Activated naive CD4-positive, alpha-beta T cell treated with anti-CD3 and anti-CD28 coated beads, Interleukin-2, amount 50 U/mL, for 72 hours (primary cell): ENCODE measurements at regions not wholly inside any gene's neighbourhood (a gene's known extent, or its start where the extent isn't known, plus 50 kb on each side); places are given as distances from the start of the nearest gene placed in this dataset.
"Not testable (repeated sequence)": the region's sequence is repeated elsewhere in the genome, so short reads cannot be mapped to it uniquely, and the experiment has no call there.

ENCODE experiments used
- ATAC-seq, 2 donors: fragments of 150-1000 bp; cut with Tn5 transposase; 2 replicates each; pipeline ENCODE4 v1.10.0; 2021; ENCODE audit warnings: mild to moderate bottlenecking in 2 of 2, moderate library complexity in 2 of 2
- DNase-seq, 2 donors: peaks; one replicate each; pipeline ENCODE4 v3.0.0; 2021 to 2022; ENCODE audit warnings: low spot score in 2 of 2
- H3K27ac Mint-ChIP-seq, 2 donors: one replicate each; pipeline ENCODE4 v1.8.0; 2022; ENCODE audit warnings: mild to moderate bottlenecking in 2 of 2, mixed read lengths in 2 of 2
- H3K36me3 Mint-ChIP-seq, 2 donors: one replicate each; pipeline ENCODE4 v1.8.0; 2022; ENCODE audit warnings: mixed read lengths in 2 of 2
- H3K9me3 Mint-ChIP-seq, 2 donors: one replicate each; pipeline ENCODE4 v1.8.0; 2022; ENCODE audit warnings: mixed read lengths in 2 of 2

- DNase-seq: no peak
- Mint-ChIP-seq H3K9me3 (peaks cover 11 to 19% of the 10 kb centered on the region in 2 donors), H3K27ac (no peak overlapping the region), H3K36me3 (no peaks in the 10 kb centered on the region)
- ATAC-seq: no peak
Observed at GRCh38 chr12:17335487-17335886, 729.5 kb upstream of the LMO3 start.

GRCh38 chr12:17334784-17335183 is 728.8 kb upstream of the LMO3 start:
- no peak overlapping the region for H3K27ac Mint-ChIP-seq
- H3K36me3 Mint-ChIP-seq: no peaks in the 10 kb centered on the region
- DNase-seq (no peak), ATAC-seq (no peak)
- H3K9me3 Mint-ChIP-seq: peaks cover 11 to 19% of the 10 kb centered on the region in 2 donors

DNA sequence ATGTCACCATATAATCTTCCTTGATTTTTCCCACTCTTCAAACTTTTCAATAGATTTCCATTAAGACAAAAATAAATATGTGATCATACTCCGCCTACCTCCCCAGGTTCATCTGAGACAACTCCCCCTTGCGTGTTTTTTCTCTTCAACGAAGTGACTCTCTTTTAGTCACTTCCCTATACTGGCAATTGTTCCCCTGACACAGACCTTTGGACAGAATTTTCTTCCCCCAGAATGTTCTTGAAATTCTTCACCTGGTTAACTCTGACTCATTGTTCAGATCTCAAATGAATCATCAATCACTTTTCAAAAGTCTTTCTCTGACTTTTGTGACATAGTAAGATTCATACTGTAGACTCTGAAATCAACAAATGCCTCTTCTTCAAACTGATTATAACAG is 727.3 kb upstream of the LMO3 start:
- Mint-ChIP-seq H3K27ac (no peak overlapping the region), H3K36me3 (no peaks in the 10 kb centered on the region), H3K9me3 (peaks cover 7 to 15% of the 10 kb centered on the region in 2 donors)
- DNase-seq (no peak), ATAC-seq (no peak)

DNA sequence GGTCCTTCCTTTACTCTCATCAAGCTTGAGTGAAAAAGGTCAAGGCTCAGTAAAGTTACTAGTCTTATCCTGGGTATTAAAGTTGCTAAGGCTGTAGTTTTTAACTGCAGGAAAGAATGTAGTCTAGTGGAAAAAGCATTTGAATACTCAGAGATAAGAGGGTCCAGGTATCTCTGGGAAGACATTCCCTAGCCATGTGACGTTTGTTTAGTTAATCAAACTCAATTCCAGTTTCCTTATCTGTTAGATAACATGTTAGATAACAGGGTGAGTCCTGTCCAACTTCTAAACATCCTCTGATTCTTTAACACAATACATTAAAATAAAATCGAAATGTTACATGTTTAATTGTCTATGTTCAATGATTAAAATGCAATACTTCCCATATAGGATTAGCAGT is 720.7 kb upstream of the LMO3 start:
- DNase-seq (no peak), ATAC-seq (no peak)
- peaks cover 5 to 15% of the 10 kb centered on the region in 2 donors for H3K9me3 Mint-ChIP-seq
- no peaks in the 10 kb centered on the region for H3K36me3 Mint-ChIP-seq
- H3K27ac Mint-ChIP-seq: no peak overlapping the region

- Mint-ChIP-seq H3K9me3 (peaks cover 9 to 39% of the 10 kb centered on the region in 2 donors), H3K27ac (no peak overlapping the region)
Observed at GRCh38 chr12:17322090-17322489, 716.1 kb upstream of the LMO3 start.

DNA sequence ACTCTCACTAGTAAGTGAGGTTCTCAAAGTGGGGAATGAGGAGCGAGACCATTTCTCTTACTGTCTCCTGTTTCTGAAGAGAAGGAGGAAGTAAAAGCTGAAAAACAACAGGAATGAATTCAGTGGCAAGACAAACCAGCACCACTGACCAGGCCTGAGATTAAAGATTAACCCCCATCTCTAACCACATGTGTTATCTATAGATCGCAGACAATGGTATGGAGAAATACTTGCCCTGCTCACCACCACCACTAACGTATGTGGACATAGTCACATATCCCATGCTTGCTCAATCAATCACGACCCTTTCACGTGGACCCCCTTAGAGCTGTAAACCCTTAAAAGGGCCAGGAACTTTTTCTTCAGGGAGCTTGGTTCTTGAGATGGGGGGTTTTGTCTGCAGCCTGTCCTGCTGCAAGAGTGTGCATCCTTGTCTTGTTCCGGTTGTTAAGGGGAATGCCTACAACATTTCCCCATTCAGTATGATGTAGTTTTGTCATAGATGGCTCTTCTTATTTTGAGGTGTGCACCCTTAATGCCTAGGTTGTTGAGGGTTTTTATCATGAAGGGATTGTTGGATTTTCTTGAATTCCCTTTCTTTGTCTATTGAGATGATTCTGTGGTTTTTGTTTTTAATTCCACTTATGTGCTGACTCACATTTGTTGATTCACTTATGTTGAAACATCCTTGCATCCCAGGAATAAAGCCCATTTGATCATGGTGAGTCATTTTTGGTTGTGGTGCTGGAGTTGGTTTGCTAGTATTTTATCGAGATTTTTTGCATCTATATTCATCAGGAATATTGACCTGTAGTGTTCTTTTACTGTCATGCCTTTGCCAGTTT is 698.8 kb upstream of the LMO3 start:
- Mint-ChIP-seq H3K27ac (no peak overlapping the region), H3K9me3 (peaks cover 24 to 30% of the 10 kb centered on the region in 2 donors), H3K36me3 (peaks cover 0 to 6% of the 10 kb centered on the region in 2 donors)
- DNase-seq (no peak), ATAC-seq (no peak)

More at GRCh38 chr12:17322090-17322489, 716.1 kb upstream of the LMO3 start:
- H3K36me3 Mint-ChIP-seq: no peaks in the 10 kb centered on the region
- no peak for ATAC-seq
- DNase-seq: no peak

- H3K27ac Mint-ChIP-seq: no peak overlapping the region
- peaks cover 6 to 20% of the 10 kb centered on the region in 2 donors for H3K36me3 Mint-ChIP-seq
- H3K9me3 Mint-ChIP-seq: peaks cover 30 to 40% of the 10 kb centered on the region in 2 donors
- ATAC-seq (no peak), DNase-seq (no peak)
Observed at GRCh38 chr12:17302001-17302400, 696.0 kb upstream of the LMO3 start.

GRCh38 chr12:17301544-17301943 is 695.6 kb upstream of the LMO3 start:
- H3K36me3 Mint-ChIP-seq: peaks cover 6 to 20% of the 10 kb centered on the region in 2 donors
- no peak overlapping the region for H3K27ac Mint-ChIP-seq
- no peak for DNase-seq
- H3K9me3 Mint-ChIP-seq: peaks cover 31 to 39% of the 10 kb centered on the region in 2 donors
- ATAC-seq: no peak

DNA sequence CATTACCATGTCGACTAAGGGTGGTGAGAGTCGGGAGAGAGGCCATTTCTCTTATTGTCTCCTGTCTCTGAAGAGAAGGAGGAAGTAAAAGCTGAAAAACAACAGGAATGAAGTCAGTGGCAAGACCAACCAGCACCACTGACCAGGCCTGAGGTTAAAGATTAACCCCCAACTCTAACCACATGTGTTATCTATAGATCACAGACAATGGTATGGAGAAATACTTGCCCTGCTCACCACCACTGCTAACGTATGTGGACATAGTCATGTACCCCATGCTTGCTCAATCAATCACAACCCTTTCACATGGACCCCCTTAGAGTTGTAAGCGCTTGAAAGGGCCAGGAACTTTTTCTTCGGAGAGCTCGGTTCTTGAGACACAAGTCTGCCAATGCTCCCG is 690.9 kb upstream of the LMO3 start:
- H3K36me3 Mint-ChIP-seq: peaks cover 6 to 14% of the 10 kb centered on the region in 2 donors
- peaks cover 17 to 21% of the 10 kb centered on the region in 2 donors for H3K9me3 Mint-ChIP-seq
- no peak for DNase-seq
- H3K27ac Mint-ChIP-seq: no peak overlapping the region
- no peak for ATAC-seq

DNA sequence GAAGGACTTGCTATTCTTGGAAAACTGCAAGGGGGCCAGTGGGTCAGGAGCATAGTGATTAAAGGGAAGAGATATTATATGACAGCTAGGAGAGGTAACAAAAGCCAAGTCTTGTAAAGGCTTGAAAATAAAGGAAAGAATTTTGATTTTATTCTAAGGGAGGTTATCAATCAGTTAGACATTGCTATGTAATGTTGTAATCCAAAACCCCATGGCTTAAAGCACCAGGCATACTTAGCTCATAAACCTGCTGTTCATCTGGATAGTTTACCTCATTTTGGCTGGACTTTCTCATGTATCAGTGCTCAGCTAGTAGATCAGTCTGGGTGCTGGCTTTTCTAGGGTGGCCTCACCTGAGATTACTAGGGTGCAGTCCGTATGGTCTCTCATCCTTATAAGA is 680.9 kb upstream of the LMO3 start:
- no peak for ATAC-seq
- Mint-ChIP-seq H3K27ac (no peak overlapping the region), H3K9me3 (peaks cover 5 to 12% of the 10 kb centered on the region in 2 donors), H3K36me3 (no peaks in the 10 kb centered on the region)
- no peak for DNase-seq

DNA sequence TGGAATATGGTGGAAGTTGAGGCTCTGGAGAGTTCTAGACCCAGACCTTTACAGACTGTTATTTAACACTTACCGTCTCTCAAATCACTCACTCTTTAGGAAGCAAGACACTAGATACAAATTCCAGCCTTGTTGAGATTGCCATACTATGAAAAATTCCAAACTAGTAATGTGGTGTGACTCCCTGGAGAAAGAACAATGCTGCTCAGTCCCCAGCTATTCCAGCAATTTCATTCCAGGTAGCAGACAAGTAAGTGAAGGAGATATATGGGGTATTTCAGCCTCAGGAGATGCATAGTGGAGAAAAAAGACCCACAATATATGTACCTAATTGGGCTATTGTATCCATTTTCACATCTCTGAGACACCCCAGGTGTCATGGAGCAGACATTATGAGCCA is 678.9 kb upstream of the LMO3 start:
- Mint-ChIP-seq H3K27ac (no peak overlapping the region), H3K9me3 (peaks cover 5 to 12% of the 10 kb centered on the region in 2 donors), H3K36me3 (no peaks in the 10 kb centered on the region)
- DNase-seq (no peak), ATAC-seq (no peak)

DNA sequence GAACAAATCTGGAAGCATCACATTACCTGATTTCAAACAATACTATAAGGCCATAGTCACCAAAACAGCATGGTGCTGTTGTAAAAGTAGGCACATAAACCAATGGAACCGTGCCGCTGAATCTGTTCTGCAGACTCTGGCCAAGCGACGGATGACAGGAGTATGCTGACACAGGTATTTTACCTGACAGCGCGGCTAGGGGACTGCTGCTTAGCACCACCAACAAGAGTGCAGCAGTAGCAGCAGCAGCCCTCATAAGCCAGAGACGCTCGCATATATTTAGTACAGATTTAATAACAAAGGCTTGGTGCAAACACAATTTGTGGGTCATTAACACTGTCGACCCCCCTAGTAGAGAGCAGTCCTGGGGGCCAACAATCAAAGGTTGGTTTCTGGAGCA is 677.6 kb upstream of the LMO3 start:
- Mint-ChIP-seq H3K36me3 (no peaks in the 10 kb centered on the region), H3K9me3 (peaks cover 0 to 12% of the 10 kb centered on the region in 2 donors), H3K27ac (no peak overlapping the region)
- DNase-seq: no peak
- ATAC-seq: no peak

- ATAC-seq, H3K27ac Mint-ChIP-seq, H3K36me3 Mint-ChIP-seq, DNase-seq: not testable (repeated sequence)
- peaks cover 5 to 15% of the 10 kb centered on the region in 2 donors for H3K9me3 Mint-ChIP-seq
Observed at GRCh38 chr12:17282169-17282568, 676.2 kb upstream of the LMO3 start.

DNA sequence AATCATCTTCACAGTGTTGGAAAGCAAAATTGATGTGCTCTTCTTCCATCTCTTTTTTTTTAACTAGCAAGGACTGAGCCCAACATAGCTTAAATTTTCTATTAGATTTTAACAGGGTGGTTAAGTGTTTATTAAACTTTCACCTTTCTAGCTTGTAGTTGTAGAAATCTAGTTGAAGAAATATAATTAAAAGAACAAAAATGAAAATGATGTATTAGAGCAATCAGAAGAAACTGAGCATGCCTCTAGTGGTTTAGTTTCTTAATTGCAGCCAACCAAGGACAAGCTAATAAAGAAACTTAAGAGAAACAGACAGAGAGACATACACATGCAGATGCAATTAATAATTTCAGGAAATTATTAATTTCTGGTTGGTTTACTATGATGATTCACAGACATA is 673.0 kb upstream of the LMO3 start:
- ATAC-seq (no peak), DNase-seq (no peak)
- Mint-ChIP-seq H3K36me3 (peaks cover 0 to 4% of the 10 kb centered on the region in 2 donors), H3K27ac (no peak overlapping the region), H3K9me3 (peaks cover 19 to 21% of the 10 kb centered on the region in 2 donors)

- Mint-ChIP-seq H3K36me3 (peaks cover 0 to 4% of the 10 kb centered on the region in 2 donors), H3K9me3 (peaks cover 12 to 28% of the 10 kb centered on the region in 2 donors), H3K27ac (no peak overlapping the region)
- ATAC-seq: no peak
- DNase-seq: no peak
Observed at GRCh38 chr12:17276196-17276595, 670.2 kb upstream of the LMO3 start.

- H3K27ac Mint-ChIP-seq: no peak overlapping the region
Observed at GRCh38 chr12:17266856-17267255, 660.9 kb upstream of the LMO3 start.

DNA sequence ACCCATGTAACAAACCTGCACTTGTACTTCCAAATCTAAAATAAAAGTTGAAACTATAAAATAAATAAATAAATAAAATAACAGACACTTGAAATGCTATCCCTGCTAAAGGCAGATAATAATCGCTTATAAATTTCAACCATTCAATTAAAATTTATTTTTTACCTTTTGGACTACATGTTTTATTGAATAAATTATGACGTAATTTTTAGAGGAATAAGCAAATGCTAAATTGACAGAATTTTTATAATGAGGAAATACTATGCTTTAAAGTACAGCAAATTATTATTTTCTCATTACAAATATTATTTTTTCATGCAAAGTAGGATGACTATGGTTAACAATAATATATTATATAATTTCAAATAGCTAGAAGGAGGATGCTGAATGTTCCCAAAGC is 658.6 kb upstream of the LMO3 start:
- Mint-ChIP-seq H3K36me3 (no peaks in the 10 kb centered on the region), H3K27ac (no peak overlapping the region), H3K9me3 (no peaks in the 10 kb centered on the region)
- ATAC-seq (no peak), DNase-seq (no peak)

More at GRCh38 chr12:17266856-17267255, 660.9 kb upstream of the LMO3 start:
- Mint-ChIP-seq H3K9me3 (peaks cover 0 to 4% of the 10 kb centered on the region in 2 donors), H3K36me3 (no peaks in the 10 kb centered on the region)
- DNase-seq (no peak), ATAC-seq (no peak)

DNA sequence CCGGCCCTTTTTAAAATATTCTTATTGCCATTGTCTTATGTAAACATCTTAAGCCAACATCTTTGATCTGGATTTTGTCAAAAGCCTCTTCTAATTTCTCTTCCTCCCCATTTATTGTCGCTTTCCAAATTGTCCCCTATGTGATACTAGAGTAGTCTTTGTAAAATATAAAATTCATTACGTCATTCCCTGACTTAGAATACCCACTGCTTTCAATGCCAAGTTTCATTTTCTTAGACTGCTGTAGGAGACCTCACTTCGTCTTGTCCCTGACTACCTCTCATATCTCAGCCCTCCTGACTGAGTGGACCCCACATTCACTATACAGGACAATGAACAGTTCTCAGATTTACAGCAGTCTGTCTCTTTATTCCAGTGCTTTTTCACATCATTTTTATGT is 633.9 kb upstream of the LMO3 start:
- no peak for ATAC-seq
- H3K27ac Mint-ChIP-seq: no peak overlapping the region

More for the DNA sequence above, 633.9 kb upstream of the LMO3 start:
- Mint-ChIP-seq H3K36me3 (no peaks in the 10 kb centered on the region), H3K9me3 (peaks cover 26 to 27% of the 10 kb centered on the region in 2 donors)
- no peak for DNase-seq
